GM23338 (cell line): ENCODE measurements at regions not wholly inside any gene's neighbourhood (a gene's known extent, or its start where the extent isn't known, plus 50 kb on each side); places are given as distances from the start of the nearest gene placed in this dataset.

ENCODE experiments used
- ATAC-seq: fragments of 200-7000 bp; cut with Tn5 transposase; 3 replicates; pipeline ENCODE4 v1.9.1; 2020
- DNase-seq: peaks from one replicate; pipeline ENCODE4 v3.0.0-alpha.2; 2015; ENCODE audit warnings: low spot score
- H2AFZ ChIP-seq: fragments of 200-600 bp; sonication (generic); 2 replicates; pipeline ENCODE4 v1.8.0; 2016; ENCODE audit warnings: antibody characterized with exemption, mild to moderate bottlenecking, moderate library complexity
- H3F3A ChIP-seq: fragments of 200-600 bp; sonication (generic); replicated peaks from 2 replicates; pipeline ENCODE4 v1.8.0; 2017; ENCODE audit warnings: antibody characterized with exemption, mixed run types, low read depth
- H3K27ac ChIP-seq: fragments of 200-600 bp; sonication (generic); 2 replicates; pipeline ENCODE4 v1.6.1; 2016; ENCODE audit warnings: low read depth
- H3K27me3 ChIP-seq: fragments of 200-600 bp; sonication (generic); 2 replicates; pipeline ENCODE4 v1.8.0; 2016; ENCODE audit warnings: mild to moderate bottlenecking, mixed run types, moderate library complexity; ENCODE audit not compliant: insufficient read depth
- H3K36me3 ChIP-seq: fragments of 200-600 bp; sonication (generic); 2 replicates; pipeline ENCODE4 v1.8.0; 2016; ENCODE audit warnings: mild to moderate bottlenecking; ENCODE audit not compliant: insufficient read depth
- H3K4me1 ChIP-seq: fragments of 200-600 bp; sonication (generic); 2 replicates; pipeline ENCODE4 v1.8.0; 2016; ENCODE audit warnings: mild to moderate bottlenecking, moderate library complexity; ENCODE audit not compliant: insufficient read depth
- H3K4me2 ChIP-seq: fragments of 200-600 bp; sonication (generic); 2 replicates; pipeline ENCODE4 v1.7.1; 2017; ENCODE audit warnings: mixed run types
- H3K4me3 ChIP-seq: fragments of 200-600 bp; sonication (generic); 2 replicates; pipeline ENCODE4 v1.6.1; 2016; ENCODE audit warnings: mixed run types
- H3K79me2 ChIP-seq: fragments of 200-600 bp; sonication (generic); replicated peaks from 2 replicates; pipeline ENCODE4 v1.8.0; 2017; ENCODE audit warnings: mild to moderate bottlenecking; ENCODE audit not compliant: insufficient read depth
- H3K9me2 ChIP-seq: fragments of 200-600 bp; sonication (generic); 2 replicates; pipeline ENCODE4 v1.8.0; 2017; ENCODE audit not compliant: insufficient read depth
- H4K20me1 ChIP-seq: fragments of 200-600 bp; sonication (generic); replicated peaks from 2 replicates; pipeline ENCODE4 v1.8.0; 2017; ENCODE audit warnings: mild to moderate bottlenecking; ENCODE audit not compliant: insufficient read depth
- H3K27ac Mint-ChIP-seq: 2 replicates; pipeline ENCODE4 v1.8.0; 2020; ENCODE audit warnings: inconsistent platforms, mild to moderate bottlenecking, moderate library complexity, mixed read lengths
- H3K27me3 Mint-ChIP-seq: 3 replicates; pipeline ENCODE4 v1.8.0; 2022; ENCODE audit warnings: low read depth, mild to moderate bottlenecking, moderate library complexity, mixed read lengths, inconsistent platforms; ENCODE audit not compliant: insufficient read depth, poor library complexity
- H3K36me3 Mint-ChIP-seq: 3 replicates; pipeline ENCODE4 v1.8.0; 2021; ENCODE audit warnings: low read depth, mild to moderate bottlenecking, inconsistent platforms, moderate library complexity, mixed read lengths
- H3K4me1 Mint-ChIP-seq: 3 replicates; pipeline ENCODE4 v1.8.0; 2020; ENCODE audit warnings: mild to moderate bottlenecking, inconsistent platforms, mixed read lengths
- H3K4me3 Mint-ChIP-seq: 3 replicates; pipeline ENCODE4 v1.8.0; 2021; ENCODE audit warnings: moderate library complexity, mild to moderate bottlenecking, inconsistent platforms, mixed read lengths
- H3K9me3 Mint-ChIP-seq: 3 replicates; pipeline ENCODE4 v1.8.0; 2020; ENCODE audit warnings: moderate library complexity, mild to moderate bottlenecking, inconsistent platforms, mixed read lengths
- CREB1 ChIP-seq: fragments of 250-450 bp; sonication (Bioruptor Pico); IDR thresholded peaks from 2 replicates; pipeline ENCODE4 v1.5.0; 2020; ENCODE audit warnings: low read depth, mild to moderate bottlenecking, moderate library complexity
- CTCF ChIP-seq, 2 experiments: fragments of 200-600 bp in 1 of 2; sonication (generic) in 1 of 2; conservative IDR thresholded peaks; 2 replicates each; pipeline versions ENCODE4 v1.5.1 to v1.6.1; 2016 to 2017; ENCODE audit warnings: antibody characterized with exemption in 2 of 2, low read depth in 2 of 2, mild to moderate bottlenecking in 2 of 2, moderate library complexity in 1 of 2
- EZH2 ChIP-seq: fragments of 200-600 bp; sonication (generic); IDR thresholded peaks from one replicate; pipeline ENCODE4 v1.8.0; 2017; ENCODE audit warnings: antibody characterized with exemption, mild to moderate bottlenecking, low read depth; ENCODE audit not compliant: unreplicated experiment
- EZH2phosphoT487 ChIP-seq: fragments of 200-600 bp; sonication (generic); IDR thresholded peaks from one replicate; pipeline ENCODE4 v1.8.1; 2018; ENCODE audit warnings: antibody characterized with exemption; ENCODE audit not compliant: unreplicated experiment
- JUNB ChIP-seq: IDR thresholded peaks from one replicate; pipeline ENCODE4 v1.6.1; 2016; ENCODE audit warnings: antibody characterized with exemption; ENCODE audit not compliant: unreplicated experiment
- NANOG ChIP-seq: IDR thresholded peaks from 2 replicates; pipeline ENCODE4 v1.6.1; 2016; ENCODE audit warnings: antibody characterized with exemption, borderline replicate concordance
- POLR2AphosphoS5 ChIP-seq: IDR thresholded peaks from 2 replicates; pipeline ENCODE4 v1.6.1; 2016; ENCODE audit warnings: antibody characterized with exemption, low read depth
- REST ChIP-seq: IDR thresholded peaks from one replicate; pipeline ENCODE4 v1.6.1; 2018; ENCODE audit warnings: antibody characterized with exemption; ENCODE audit not compliant: unreplicated experiment
- STAT1 ChIP-seq: IDR thresholded peaks from one replicate; pipeline ENCODE4 v1.6.1; 2016; ENCODE audit warnings: antibody characterized with exemption; ENCODE audit not compliant: unreplicated experiment
- ZNF114 ChIP-seq: fragments of 250-450 bp; sonication (Bioruptor Pico); IDR thresholded peaks from 2 replicates; pipeline ENCODE4 v1.5.0; 2020; ENCODE audit warnings: mild to moderate bottlenecking, moderate library complexity
- ZNF331 ChIP-seq: fragments of 250-450 bp; sonication (Bioruptor Pico); IDR thresholded peaks from 2 replicates; pipeline ENCODE4 v1.5.0; 2020; ENCODE audit warnings: low read depth, mild to moderate bottlenecking, moderate library complexity

DNA sequence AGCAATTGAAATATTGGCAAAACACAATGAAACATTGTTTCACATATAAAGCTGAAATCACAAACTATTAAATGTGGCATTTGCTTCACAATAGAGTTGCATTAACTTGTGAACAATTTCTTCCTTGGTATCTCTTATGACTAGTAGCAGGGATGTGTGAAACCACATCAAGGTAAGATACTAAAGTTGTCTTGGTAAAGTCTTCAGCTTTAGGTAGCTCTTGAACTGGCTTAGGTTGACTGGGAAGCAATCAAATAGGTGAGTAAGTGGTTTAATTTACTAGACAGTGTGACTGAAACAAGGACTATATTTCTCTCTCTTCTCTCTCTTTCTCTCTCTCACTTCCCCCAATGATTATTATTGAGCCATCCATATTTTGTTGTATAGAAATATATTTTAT lies 141.5 kb upstream of the KCNK2 start:
- Mint-ChIP-seq H3K4me1 (no peaks in the 10 kb centered on the region; the same call in 2 of the 3 replicates), H3K36me3 (no peaks in the 10 kb centered on the region), H3K27me3 (no peaks in the 10 kb centered on the region), H3K27ac (no peak overlapping the region; the same call in 1 of the 2 replicates), H3K9me3 (no peaks in the 10 kb centered on the region), H3K4me3 (no peak overlapping the region)
- Histone ChIP-seq H3K4me3 (no peak overlapping the region), H3K79me2 (no peaks in the 10 kb centered on the region), H3K27me3 (no peaks in the 10 kb centered on the region), H3K9me2 (no peaks in the 10 kb centered on the region), H3K27ac (no peak overlapping the region), H3K36me3 (no peaks in the 10 kb centered on the region), H3F3A (no peaks in the 10 kb centered on the region), H4K20me1 (no peaks in the 10 kb centered on the region), H3K4me1 (no peaks in the 10 kb centered on the region), H2AFZ (no peak overlapping the region), H3K4me2 (no peak overlapping the region)
- DNase-seq (no peak), ATAC-seq (no peak)
- no peak for TF ChIP-seq CREB1 (CRISPR knock-in tag)
- TF ChIP-seq NANOG: no peak
- TF ChIP-seq POLR2AphosphoS5: no peak
- no peak for TF ChIP-seq REST
- TF ChIP-seq ZNF331 (CRISPR knock-in tag): no peak
- no peak for TF ChIP-seq JUNB
- TF ChIP-seq CTCF (conservative IDR thresholded peaks at IDR 0.05; ENCODE audit: low read depth in 2 of 2): no peak
- no peak for TF ChIP-seq EZH2
- no peak for TF ChIP-seq STAT1
- no peak for TF ChIP-seq ZNF114

- no peak for DNase-seq
- H3K27me3 Mint-ChIP-seq: no peaks in the 10 kb centered on the region
- H3K36me3 ChIP-seq: no peaks in the 10 kb centered on the region
- H3K27ac ChIP-seq: no peak overlapping the region
- no peak overlapping the region for H3K27ac Mint-ChIP-seq
- H3K4me2 ChIP-seq: no peak overlapping the region
- H2AFZ ChIP-seq: no peak overlapping the region
- no peak for TF ChIP-seq EZH2phosphoT487
- no peak for TF ChIP-seq POLR2AphosphoS5
- TF ChIP-seq JUNB: no peak
- TF ChIP-seq REST: no peak
- no peak for TF ChIP-seq CTCF (conservative IDR thresholded peaks at IDR 0.05; ENCODE audit: low read depth in 2 of 2)
- TF ChIP-seq STAT1: no peak
- no peak for TF ChIP-seq ZNF114
- no peak for TF ChIP-seq CREB1 (CRISPR knock-in tag)
- no peak for TF ChIP-seq ZNF331 (CRISPR knock-in tag)
- no peak overlapping the region for H3K4me3 ChIP-seq
- no peaks in the 10 kb centered on the region for H3K79me2 ChIP-seq
- H3K9me3 Mint-ChIP-seq: no peaks in the 10 kb centered on the region
- no peaks in the 10 kb centered on the region for H4K20me1 ChIP-seq
- H3K4me1 Mint-ChIP-seq: peaks cover 4% of the 10 kb centered on the region; the same call in 2 of the 3 replicates
- no peaks in the 10 kb centered on the region for H3F3A ChIP-seq
- no peaks in the 10 kb centered on the region for H3K27me3 ChIP-seq
- no peaks in the 10 kb centered on the region for H3K9me2 ChIP-seq
- H3K36me3 Mint-ChIP-seq: no peaks in the 10 kb centered on the region
- no peak for ATAC-seq
- no peaks in the 10 kb centered on the region; the same call in 1 of the 2 replicates for H3K4me1 ChIP-seq
- H3K4me3 Mint-ChIP-seq: no peak overlapping the region
Observed at GRCh38 chr1:214943054-214943453, 139.5 kb upstream of the KCNK2 start.
